Pancreas (tissue), 10 donors: ENCODE measurements at regions not wholly inside any gene's neighbourhood (a gene's known extent, or its start where the extent isn't known, plus 50 kb on each side); places are given as distances from the start of the nearest gene placed in this dataset.

Experiments used
- ATAC-seq, 4 donors: fragments of 200-7000 bp; cut with Tn5 transposase; one replicate each; pipeline versions ENCODE4 v1.8.0 to v1.9.1; 2020; ENCODE audit warnings: mild to moderate bottlenecking in 4 of 4, moderate library complexity in 4 of 4
- DNase-seq, 6 donors: peaks; one replicate each; pipeline ENCODE4 v3.0.0-alpha.2; 2020
- FAIRE-seq: peaks from 2 replicates; lab custom pipeline; 2012; peaks lifted over from hg19 to GRCh38; lab: Jason Lieb, UNC
- H3K27ac ChIP-seq, 4 donors: fragments of 200-600 bp; sonication (generic); 1 replicate in 3 of 4; 2 replicates in 1 of 4; pipeline versions ENCODE4 v1.5.0 to v1.8.0; 2020
- H3K27me3 ChIP-seq, 4 donors: fragments of 200-600 bp; one replicate each; pipeline ENCODE4 v1.8.0; 2021
- H3K36me3 ChIP-seq, 3 donors: fragments of 200-600 bp; sonication (generic) in 1 of 3; one replicate each; pipeline versions ENCODE4 v1.5.0 to v1.8.0; 2020 to 2021
- H3K4me1 ChIP-seq, 3 donors: fragments of 200-600 bp; one replicate each; pipeline ENCODE4 v1.8.0; 2021
- H3K4me3 ChIP-seq, 4 donors: fragments of 200-600 bp; sonication (generic) in 2 of 4; one replicate each; pipeline versions ENCODE4 v1.5.0 to v1.8.0; 2020 to 2021
- H3K9me3 ChIP-seq, 4 donors: fragments of 200-600 bp; one replicate each; pipeline ENCODE4 v1.8.0; 2021
- CTCF ChIP-seq, 4 donors: fragments of 200-600 bp; sonication (generic) in 3 of 4; IDR thresholded peaks; one replicate each; pipeline versions ENCODE4 v1.5.0 to v1.8.0; 2021; ENCODE audit warnings: antibody characterized with exemption in 4 of 4
- WGBS, 2 donors: extraction: QIAGEN DNeasy Blood & Tissue Kit; methylation state at CpG; one replicate each; pipeline ENCODE4 v1.1.7; 2013; 5-methylcytosine and 5-hydroxymethylcytosine counted together
- intact Hi-C, 3 donors: fragments of 100-400 bp; cut with DNase I; formaldehyde crosslinking; loops; one replicate each; pipeline versions ENCODE4 v1.11.1 to v1.14.2; 2022
- donor health status: healthy with polysubstance abuse.
- donor health status: DM: no; HTN: no; CAD: no; lungs with moderate emphysema.
- donor health status: DM: no; HTN: no; CAD: no.
- donor health status: control.
- donor health status: control.
- donor health status: Bipolar disorder and iron deficiency.
- donor health status: DM: yes; HTN: yes; CAD: no.
- donor health status: DM: no; HTN: no; CAD: no.
- donor health status: DM: no; HTN: no; CAD: no.
- donor health status: DM: yes; HTN: yes; CAD: no.

GRCh38 chr6:97459535-97459934 lies 176.5 kb upstream of the MMS22L start:
- ATAC-seq (no peak), DNase-seq (no peak), FAIRE-seq (no peak)
- 83 to 92% methylated on average over 3 of the region's 3 CpGs for WGBS, 2 donors
- Histone ChIP-seq H3K9me3 (no peaks in the 10 kb centered on the region), H3K27ac (no peak overlapping the region), H3K4me3 (no peak overlapping the region), H3K27me3 (no peaks in the 10 kb centered on the region), H3K4me1 (no peaks in the 10 kb centered on the region), H3K36me3 (no peaks in the 10 kb centered on the region)
- intact Hi-C loops: no loop called here
- no peak for TF ChIP-seq CTCF (IDR thresholded peaks at IDR 0.05)

GRCh38 chr6:97459986-97460385 lies 177.0 kb upstream of the MMS22L start:
- WGBS, 2 donors: 67 to 81% methylated on average over 1 of the region's 1 CpG
- Histone ChIP-seq H3K36me3 (no peaks in the 10 kb centered on the region), H3K4me1 (no peaks in the 10 kb centered on the region), H3K4me3 (no peak overlapping the region), H3K27me3 (no peaks in the 10 kb centered on the region), H3K9me3 (no peaks in the 10 kb centered on the region), H3K27ac (no peak overlapping the region)
- intact Hi-C loops: no loop called here
- no peak for TF ChIP-seq CTCF (IDR thresholded peaks at IDR 0.05)
- ATAC-seq (no peak), FAIRE-seq (no peak), DNase-seq (no peak)

- H3K27me3 ChIP-seq: no peaks in the 10 kb centered on the region
- no peak for DNase-seq
- ATAC-seq: no peak
- TF ChIP-seq CTCF (IDR thresholded peaks at IDR 0.05): no peak
- no peak for FAIRE-seq
- H3K4me3 ChIP-seq: no peak overlapping the region
- H3K27ac ChIP-seq: no peak overlapping the region
- 72% methylated on average over 7 of the region's 7 CpGs for WGBS, 2 donors
- H3K9me3 ChIP-seq: no peaks in the 10 kb centered on the region
- no peaks in the 10 kb centered on the region for H3K36me3 ChIP-seq
- intact Hi-C loops: no loop called here
- no peaks in the 10 kb centered on the region for H3K4me1 ChIP-seq
These were observed 177.5 kb upstream of the MMS22L start for GRCh38 chr6:97460394-97461080.

GRCh38 chr6:97461218-97461617 lies 178.2 kb upstream of the MMS22L start:
- Histone ChIP-seq H3K27ac (no peak overlapping the region), H3K27me3 (no peaks in the 10 kb centered on the region), H3K4me1 (no peaks in the 10 kb centered on the region), H3K4me3 (no peak overlapping the region), H3K36me3 (no peaks in the 10 kb centered on the region), H3K9me3 (no peaks in the 10 kb centered on the region)
- ATAC-seq: no peak
- no peak for TF ChIP-seq CTCF (IDR thresholded peaks at IDR 0.05)
- no peak for DNase-seq
- 55% methylated on average over 3 of the region's 3 CpGs for WGBS, 2 donors
- intact Hi-C loops: no loop called here
- no peak for FAIRE-seq

GRCh38 chr6:97462031-97462430 lies 179.0 kb upstream of the MMS22L start:
- no peak for TF ChIP-seq CTCF (IDR thresholded peaks at IDR 0.05)
- ATAC-seq (no peak), FAIRE-seq (no peak), DNase-seq (no peak)
- Histone ChIP-seq H3K4me3 (no peak overlapping the region), H3K4me1 (no peaks in the 10 kb centered on the region), H3K27ac (no peak overlapping the region), H3K9me3 (no peaks in the 10 kb centered on the region), H3K36me3 (no peaks in the 10 kb centered on the region), H3K27me3 (no peaks in the 10 kb centered on the region)
- 80 to 85% methylated on average over 3 of the region's 3 CpGs for WGBS, 2 donors
- intact Hi-C loops: no loop called here
